Glomerular visceral epithelial cell (primary cell): ENCODE measurements at regions not wholly inside any gene's neighbourhood (a gene's known extent, or its start where the extent isn't known, plus 50 kb on each side); places are given as distances from the start of the nearest gene placed in this dataset.
A peak's percentile ranks its signal among the peaks of the same experiment; 100 is the strongest.

ENCODE experiments used
- DNase-seq: peaks from one replicate; pipeline ENCODE4 v3.0.0-alpha.2; 2016; ENCODE audit errors: extremely low spot score

- DNase-seq = no peak
Measured at GRCh38 chr9:95623640-95624039, 106.9 kb upstream of the PTCH1 start.

GRCh38 chr9:95620722-95621121 lies 104.0 kb upstream of the PTCH1 start:
- DNase-seq = no peak

GRCh38 chr9:95620314-95620713 lies 103.5 kb upstream of the PTCH1 start:
- no peak for DNase-seq

- DNase-seq = no peak
Measured at GRCh38 chr9:95615246-95615645, 98.5 kb upstream of the PTCH1 start.

GRCh38 chr9:95613670-95614069 lies 96.9 kb upstream of the PTCH1 start:
- no peak for DNase-seq

- DNase-seq = no peak
Measured at GRCh38 chr9:95611354-95611753, 94.6 kb upstream of the PTCH1 start.

- no peak for DNase-seq
Measured at GRCh38 chr9:95610006-95610785, 93.4 kb upstream of the PTCH1 start.

- no peak for DNase-seq
Measured at GRCh38 chr9:95609426-95609825, 92.7 kb upstream of the PTCH1 start.

- no peak for DNase-seq
Measured at GRCh38 chr9:95608341-95608740, 91.6 kb upstream of the PTCH1 start.

GRCh38 chr9:95607507-95607906 lies 90.7 kb upstream of the PTCH1 start:
- no peak for DNase-seq

GRCh38 chr9:95606489-95607350 lies 89.9 kb upstream of the PTCH1 start:
- no peak for DNase-seq

GRCh38 chr9:95605816-95606488 lies 89.2 kb upstream of the PTCH1 start:
- no peak for DNase-seq

- no peak for DNase-seq
Measured at GRCh38 chr9:95605101-95605500, 88.3 kb upstream of the PTCH1 start.

GRCh38 chr9:95598236-95598635 lies 81.5 kb upstream of the PTCH1 start:
- DNase-seq = no peak

GRCh38 chr9:95595721-95596295 lies 79.0 kb upstream of the PTCH1 start:
- DNase-seq = peak; percentile 4

- DNase-seq = no peak
Measured at GRCh38 chr9:95592931-95593330, 76.2 kb upstream of the PTCH1 start.

- DNase-seq = peak; percentile 69
Measured at GRCh38 chr9:95588724-95589588, 72.2 kb upstream of the PTCH1 start.

GRCh38 chr9:95587021-95587964 lies 70.5 kb upstream of the PTCH1 start:
- DNase-seq = no peak

GRCh38 chr9:95586326-95586725 lies 69.6 kb upstream of the PTCH1 start:
- DNase-seq = no peak

GRCh38 chr9:95585824-95586223 lies 69.1 kb upstream of the PTCH1 start:
- DNase-seq = no peak
